K562 (cell line): ENCODE measurements at regions not wholly inside any gene's neighbourhood (a gene's known extent, or its start where the extent isn't known, plus 50 kb on each side); places are given as distances from the start of the nearest gene placed in this dataset.

ENCODE experiments used
- ATAC-seq: fragments of 200-7000 bp; cut with Tn5 transposase; 3 replicates; pipeline ENCODE4 v1.9.1; 2020; ENCODE audit warnings: moderate library complexity
- BruUV-seq: library from RNA; stranded (reverse); fragments of 400-500 nt; replicated peaks from 2 replicates; lab custom pipeline; 2021; lab: Mats Ljungman, UMichigan
- CTCF ChIA-PET: fragments of 300-600 bp; formaldehyde crosslinking; extraction: SDS; loops from one replicate; lab custom pipeline; 2021; ENCODE audit warnings: low intra/inter-chr PET ratio; lab: Yijun Ruan, JAX
- POLR2A ChIA-PET: fragments of 300-600, 350-650 bp; sonication (Branson Sonifier 250); formaldehyde crosslinking; extraction: SDS; loops from one replicate; lab custom pipeline; 2021; ENCODE audit warnings: antibody characterized with exemption, inconsistent platforms; lab: Yijun Ruan, JAX
- DNase-seq, 4 experiments: peaks; one replicate each; pipeline versions ENCODE4 v3.0.0 to v3.0.0-alpha.2; 2011 to 2018; ENCODE audit warnings: low spot score in 3 of 4, mixed read lengths in 3 of 4; ENCODE audit errors: extremely low read depth in 1 of 4
- FAIRE-seq: peaks from 2 replicates; lab custom pipeline; 2011; peaks lifted over from hg19 to GRCh38; lab: Jason Lieb, UNC
- H2AFZ ChIP-seq: 2 replicates; pipeline ENCODE4 v1.6.0; 2011; ENCODE audit warnings: low read depth, low read length, control low read depth, inconsistent platforms
- H3K27ac ChIP-seq: fragments of 200-600 bp; 3 replicates; pipeline ENCODE4 v1.8.0; 2011; ENCODE audit warnings: low read depth, mild to moderate bottlenecking, control low read depth, inconsistent platforms, low read length, moderate library complexity, mixed read lengths; ENCODE audit errors: extremely low read depth
- H3K27me3 ChIP-seq, 2 experiments: fragments of 300-600 bp in 1 of 2; 2 replicates in 1 of 2; 3 replicates in 1 of 2; pipeline versions ENCODE4 v1.6.0 to v1.8.0; 2011; ENCODE audit warnings: inconsistent platforms in 2 of 2, low read length in 2 of 2, mild to moderate bottlenecking in 1 of 2, mixed read lengths in 1 of 2, moderate library complexity in 1 of 2; ENCODE audit not compliant: control insufficient read depth in 2 of 2, insufficient read depth in 2 of 2
- H3K36me3 ChIP-seq: fragments of 300-600 bp; 3 replicates; pipeline ENCODE4 v1.8.0; 2011; ENCODE audit warnings: mild to moderate bottlenecking, low read length, inconsistent platforms; ENCODE audit not compliant: control insufficient read depth, insufficient read depth
- H3K4me1 ChIP-seq, 2 experiments: fragments of 200-600 bp in 1 of 2; replicated peaks in 1 of 2; 2 replicates in 1 of 2; 3 replicates in 1 of 2; pipeline versions ENCODE4 v1.5.1 to v1.8.0; 2011; ENCODE audit warnings: inconsistent platforms in 2 of 2, low read length in 2 of 2, mild to moderate bottlenecking in 1 of 2, mixed read lengths in 1 of 2, moderate library complexity in 1 of 2; ENCODE audit not compliant: control insufficient read depth in 2 of 2, insufficient read depth in 2 of 2
- H3K4me2 ChIP-seq: 2 replicates; pipeline ENCODE4 v1.6.1; 2011; ENCODE audit warnings: low read length, control low read depth, inconsistent platforms, mixed read lengths; ENCODE audit not compliant: insufficient read depth
- H3K4me3 ChIP-seq: fragments of 200-600 bp; sonication (generic), shearing (Covaris generic); 2 replicates; pipeline ENCODE4 v1.5.1; 2016; ENCODE audit warnings: control low read depth, inconsistent platforms
- H3K79me2 ChIP-seq: fragments of 200-600 bp; 3 replicates; pipeline ENCODE4 v1.8.0; 2011; ENCODE audit warnings: low read length, inconsistent platforms; ENCODE audit not compliant: control insufficient read depth, insufficient read depth
- H3K9ac ChIP-seq, 2 experiments: 2 replicates each; pipeline versions ENCODE4 v1.6.0 to v1.6.1; 2011; ENCODE audit warnings: low read depth in 2 of 2, low read length in 2 of 2, control low read depth in 1 of 2, inconsistent platforms in 1 of 2, mild to moderate bottlenecking in 1 of 2, mixed read lengths in 1 of 2; ENCODE audit not compliant: insufficient read depth in 1 of 2
- H3K9me1 ChIP-seq: one replicate; pipeline ENCODE4 v1.6.0; 2011; ENCODE audit warnings: inconsistent platforms, mild to moderate bottlenecking, low read length, moderate library complexity; ENCODE audit not compliant: control insufficient read depth, insufficient read depth
- H3K9me3 ChIP-seq: replicated peaks from 2 replicates; pipeline ENCODE4 v1.5.1; 2011; ENCODE audit warnings: low read depth, low read length, inconsistent platforms; ENCODE audit not compliant: control insufficient read depth, insufficient read depth
- H4K20me1 ChIP-seq: replicated peaks from 2 replicates; pipeline ENCODE4 v1.6.1; 2011; ENCODE audit warnings: low read length, inconsistent platforms, mixed read lengths; ENCODE audit not compliant: control insufficient read depth, insufficient read depth
- ARID3B ChIP-seq: fragments of 250-450 bp; sonication (Bioruptor Pico); IDR thresholded peaks from 2 replicates; pipeline ENCODE4 v1.4.0; 2020; ENCODE audit warnings: borderline replicate concordance
- E2F6 ChIP-seq, 2 experiments: IDR thresholded peaks; 2 replicates each; pipeline ENCODE4 v1.6.1; 2011; ENCODE audit warnings: borderline replicate concordance in 1 of 2, control low read depth in 1 of 2, low read depth in 1 of 2, low read length in 1 of 2, mild to moderate bottlenecking in 1 of 2, mixed read lengths in 1 of 2, moderate library complexity in 1 of 2; ENCODE audit not compliant: insufficient read depth in 1 of 2, insufficient read length in 1 of 2, poor library complexity in 1 of 2, severe bottlenecking in 1 of 2; ENCODE audit errors: extremely low read depth in 1 of 2
- MTF1 ChIP-seq: fragments of 250-450 bp; sonication (Bioruptor Pico); IDR thresholded peaks from 2 replicates; pipeline ENCODE4 v1.9.0; 2021; ENCODE audit warnings: moderate library complexity, mild to moderate bottlenecking, inconsistent platforms, borderline replicate concordance
- NR4A1 ChIP-seq, 2 experiments: fragments of 250-450 bp in 1 of 2; fragments of 450-650 bp in 1 of 2; sonication (Bioruptor Pico) in 1 of 2; IDR thresholded peaks; 2 replicates each; pipeline versions ENCODE4 v1.4.0 to v1.6.1; 2016 to 2020; ENCODE audit warnings: mild to moderate bottlenecking in 2 of 2, missing compliant biosample characterization in 1 of 2, missing genetic modification characterization in 1 of 2, moderate library complexity in 1 of 2
- POLR3A ChIP-seq: IDR thresholded peaks from 2 replicates; pipeline ENCODE4 v1.6.1; 2011; ENCODE audit warnings: borderline replicate concordance, mild to moderate bottlenecking, moderate library complexity; ENCODE audit not compliant: insufficient read length, insufficient read depth; ENCODE audit errors: extremely low read depth
- WGBS: fragments of 100-300 bp; shearing (Covaris generic); methylation state at CpG from one replicate; pipeline ENCODE4 v1.1.6; 2016; ENCODE audit warnings: low coverage, mixed read lengths; ENCODE audit not compliant: insufficient coverage; ENCODE audit errors: missing lambda C conversion rate; 5-methylcytosine and 5-hydroxymethylcytosine counted together
- in situ Hi-C: fragments of 300-500 bp; cut with MboI; formaldehyde crosslinking; loops from 4 replicates; pipeline ENCODE4 v1.15.0; 2018; ENCODE audit warnings: inconsistent platforms, mixed read lengths
- intact Hi-C: fragments of 100-400 bp; cut with micrococcal nuclease; formaldehyde crosslinking; loops from 2 replicates; pipeline ENCODE4 v1.14.2; 2022

GRCh38 chr10:78890506-78890905 lies 178.3 kb upstream of the ZMIZ1 start (continued):
- TF ChIP-seq POLR3A: no peak
- no peak for TF ChIP-seq E2F6 (IDR thresholded peaks at IDR 0.05; ENCODE audit: borderline replicate concordance in 1 of 2, extremely low read depth in 1 of 2, insufficient read depth in 1 of 2, insufficient read length in 1 of 2, low read depth in 1 of 2, low read length in 1 of 2, poor library complexity in 1 of 2, severe bottlenecking in 1 of 2)
- TF ChIP-seq, all 486 proteins: peak for 0

DNA sequence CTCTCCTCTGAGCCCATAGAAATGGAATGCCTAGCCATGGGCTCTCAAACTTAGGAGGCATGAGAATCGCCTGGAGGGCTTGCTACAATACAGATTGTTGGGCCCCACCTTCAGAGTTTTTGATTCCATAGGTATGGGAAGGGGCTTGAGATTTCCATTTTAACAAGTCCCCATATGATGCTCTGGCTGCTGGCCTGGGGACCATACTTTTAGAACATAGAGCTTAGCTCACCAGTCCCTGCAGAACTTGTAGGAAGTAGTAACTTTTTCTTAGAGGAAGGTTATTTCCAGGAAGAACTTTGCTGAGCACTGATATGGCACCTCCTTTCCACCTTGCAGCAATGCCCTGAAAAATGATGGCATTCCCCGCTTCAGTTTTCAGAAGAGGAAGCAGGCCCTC lies 177.0 kb upstream of the ZMIZ1 start:
- no peak for ATAC-seq
- intact Hi-C loops (no loop called here), in situ Hi-C loops (no loop called here)
- FAIRE-seq: no peak
- no peak overlapping the region for H3K9ac ChIP-seq
- DNase-seq: no peak
- POLR2A ChIA-PET: interaction anchor here (0.8 kb wide), 1 partner anchor 1472 kb away, joined by 3 read pairs; no protein-coding TSS in a partner anchor
- no peak overlapping the region for H3K4me2 ChIP-seq
- no peaks in the 10 kb centered on the region for H3K79me2 ChIP-seq
- no peaks in the 10 kb centered on the region for H4K20me1 ChIP-seq
- TF ChIP-seq ARID3B (CRISPR knock-in tag) (no peak), NR4A1 (CRISPR knock-in tag; IDR thresholded peaks at IDR 0.05) (no peak), NR4A1 (tag; IDR thresholded peaks at IDR 0.05) (no peak), MTF1 (CRISPR knock-in tag) (no peak)
- H3K4me3 ChIP-seq: no peak overlapping the region
- BruUV-seq: no TSS peak
- H3K27ac ChIP-seq: no peak overlapping the region
- CTCF ChIA-PET: no interaction called here
- H2AFZ ChIP-seq: no peak overlapping the region
- H3K9me1 ChIP-seq: no peaks in the 10 kb centered on the region
- peaks cover 26 to 31% of the 10 kb centered on the region in 2 experiments for H3K27me3 ChIP-seq
- H3K9me3 ChIP-seq: no peaks in the 10 kb centered on the region
- no peaks in the 10 kb centered on the region for H3K4me1 ChIP-seq
- no peaks in the 10 kb centered on the region for H3K36me3 ChIP-seq
- WGBS: 0% methylated on average over 2 of the region's 2 CpGs
